HepG2 (cell line): ENCODE measurements at regions not wholly inside any gene's neighbourhood (a gene's known extent, or its start where the extent isn't known, plus 50 kb on each side); places are given as distances from the start of the nearest gene placed in this dataset.

ENCODE experiments used
- KAT2B ChIP-seq: fragments of 150-350 bp; IDR thresholded peaks from 2 replicates; pipeline ENCODE4 v1.6.1; 2014; ENCODE audit warnings: low read depth, low read length, borderline replicate concordance
- RFXAP ChIP-seq: sonication (generic); formaldehyde crosslinking; IDR thresholded peaks from 2 replicates; pipeline ENCODE4 v1.4.0; 2020; ENCODE audit warnings: missing genetic modification reagents, borderline replicate concordance
- ZC3H4 ChIP-seq: sonication (generic); formaldehyde crosslinking; IDR thresholded peaks from 2 replicates; pipeline ENCODE4 v1.4.0; 2020; ENCODE audit warnings: missing genetic modification reagents, borderline replicate concordance
- TF ChIP-seq, protein P1 (sequence below): sonication (generic); formaldehyde crosslinking; IDR thresholded peaks from 2 replicates; pipeline ENCODE4 v1.4.0; 2020; ENCODE audit warnings: mild to moderate bottlenecking, missing genetic modification reagents, borderline replicate concordance
- TF ChIP-seq, protein P2 (sequence below): sonication (generic); formaldehyde crosslinking; IDR thresholded peaks from 2 replicates; pipeline ENCODE4 v1.5.1; 2020; ENCODE audit warnings: missing genetic modification reagents, mild to moderate bottlenecking, borderline replicate concordance
- TF ChIP-seq, protein P3 (sequence below): sonication (generic); formaldehyde crosslinking; IDR thresholded peaks from 2 replicates; pipeline ENCODE4 v1.5.1; 2020; ENCODE audit warnings: mild to moderate bottlenecking, missing genetic modification reagents

DNA sequence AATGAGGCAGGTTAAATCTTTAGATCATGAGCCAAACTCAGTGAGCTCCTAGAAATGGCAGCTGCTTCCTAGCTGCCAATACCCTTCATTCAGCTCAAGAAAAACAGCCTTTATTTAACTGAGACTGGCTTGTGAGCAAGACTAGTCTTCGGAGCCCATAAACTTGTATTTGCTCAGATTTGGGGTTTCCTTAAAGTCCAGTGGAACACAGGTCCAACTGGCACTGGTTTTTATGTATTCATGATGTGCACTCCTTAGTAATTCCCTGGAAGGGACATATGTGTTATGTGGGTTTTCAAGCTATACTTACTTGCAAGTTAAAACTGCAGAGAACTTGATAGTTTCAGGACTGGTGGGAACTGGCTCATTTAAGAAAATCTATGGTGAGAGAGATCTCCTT, 380.1 kb upstream of the TMEM132C start (continued):
- TF ChIP-seq, protein P1, sequence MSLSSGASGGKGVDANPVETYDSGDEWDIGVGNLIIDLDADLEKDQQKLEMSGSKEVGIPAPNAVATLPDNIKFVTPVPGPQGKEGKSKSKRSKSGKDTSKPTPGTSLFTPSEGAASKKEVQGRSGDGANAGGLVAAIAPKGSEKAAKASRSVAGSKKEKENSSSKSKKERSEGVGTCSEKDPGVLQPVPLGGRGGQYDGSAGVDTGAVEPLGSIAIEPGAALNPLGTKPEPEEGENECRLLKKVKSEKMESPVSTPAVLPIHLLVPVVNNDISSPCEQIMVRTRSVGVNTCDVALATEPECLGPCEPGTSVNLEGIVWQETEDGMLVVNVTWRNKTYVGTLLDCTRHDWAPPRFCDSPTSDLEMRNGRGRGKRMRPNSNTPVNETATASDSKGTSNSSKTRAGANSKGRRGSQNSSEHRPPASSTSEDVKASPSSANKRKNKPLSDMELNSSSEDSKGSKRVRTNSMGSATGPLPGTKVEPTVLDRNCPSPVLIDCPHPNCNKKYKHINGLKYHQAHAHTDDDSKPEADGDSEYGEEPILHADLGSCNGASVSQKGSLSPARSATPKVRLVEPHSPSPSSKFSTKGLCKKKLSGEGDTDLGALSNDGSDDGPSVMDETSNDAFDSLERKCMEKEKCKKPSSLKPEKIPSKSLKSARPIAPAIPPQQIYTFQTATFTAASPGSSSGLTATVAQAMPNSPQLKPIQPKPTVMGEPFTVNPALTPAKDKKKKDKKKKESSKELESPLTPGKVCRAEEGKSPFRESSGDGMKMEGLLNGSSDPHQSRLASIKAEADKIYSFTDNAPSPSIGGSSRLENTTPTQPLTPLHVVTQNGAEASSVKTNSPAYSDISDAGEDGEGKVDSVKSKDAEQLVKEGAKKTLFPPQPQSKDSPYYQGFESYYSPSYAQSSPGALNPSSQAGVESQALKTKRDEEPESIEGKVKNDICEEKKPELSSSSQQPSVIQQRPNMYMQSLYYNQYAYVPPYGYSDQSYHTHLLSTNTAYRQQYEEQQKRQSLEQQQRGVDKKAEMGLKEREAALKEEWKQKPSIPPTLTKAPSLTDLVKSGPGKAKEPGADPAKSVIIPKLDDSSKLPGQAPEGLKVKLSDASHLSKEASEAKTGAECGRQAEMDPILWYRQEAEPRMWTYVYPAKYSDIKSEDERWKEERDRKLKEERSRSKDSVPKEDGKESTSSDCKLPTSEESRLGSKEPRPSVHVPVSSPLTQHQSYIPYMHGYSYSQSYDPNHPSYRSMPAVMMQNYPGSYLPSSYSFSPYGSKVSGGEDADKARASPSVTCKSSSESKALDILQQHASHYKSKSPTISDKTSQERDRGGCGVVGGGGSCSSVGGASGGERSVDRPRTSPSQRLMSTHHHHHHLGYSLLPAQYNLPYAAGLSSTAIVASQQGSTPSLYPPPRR (CRISPR knock-in tag): no peak
- TF ChIP-seq, protein P2, sequence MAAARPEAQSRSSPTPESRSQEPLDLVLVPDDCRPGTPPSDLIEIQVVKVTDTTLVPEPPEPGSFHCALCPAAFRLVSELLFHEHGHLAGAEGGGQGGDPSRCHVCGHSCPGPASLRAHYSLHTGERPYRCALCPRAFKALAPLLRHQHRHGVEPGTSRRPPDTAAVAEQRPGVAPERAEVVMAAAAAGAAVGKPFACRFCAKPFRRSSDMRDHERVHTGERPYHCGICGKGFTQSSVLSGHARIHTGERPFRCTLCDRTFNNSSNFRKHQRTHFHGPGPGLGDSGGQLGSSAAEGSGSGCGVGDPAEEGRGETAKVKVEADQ (CRISPR knock-in tag): no peak
- TF ChIP-seq KAT2B: no peak
- TF ChIP-seq ZC3H4 (CRISPR knock-in tag): no peak
- TF ChIP-seq, protein P3, sequence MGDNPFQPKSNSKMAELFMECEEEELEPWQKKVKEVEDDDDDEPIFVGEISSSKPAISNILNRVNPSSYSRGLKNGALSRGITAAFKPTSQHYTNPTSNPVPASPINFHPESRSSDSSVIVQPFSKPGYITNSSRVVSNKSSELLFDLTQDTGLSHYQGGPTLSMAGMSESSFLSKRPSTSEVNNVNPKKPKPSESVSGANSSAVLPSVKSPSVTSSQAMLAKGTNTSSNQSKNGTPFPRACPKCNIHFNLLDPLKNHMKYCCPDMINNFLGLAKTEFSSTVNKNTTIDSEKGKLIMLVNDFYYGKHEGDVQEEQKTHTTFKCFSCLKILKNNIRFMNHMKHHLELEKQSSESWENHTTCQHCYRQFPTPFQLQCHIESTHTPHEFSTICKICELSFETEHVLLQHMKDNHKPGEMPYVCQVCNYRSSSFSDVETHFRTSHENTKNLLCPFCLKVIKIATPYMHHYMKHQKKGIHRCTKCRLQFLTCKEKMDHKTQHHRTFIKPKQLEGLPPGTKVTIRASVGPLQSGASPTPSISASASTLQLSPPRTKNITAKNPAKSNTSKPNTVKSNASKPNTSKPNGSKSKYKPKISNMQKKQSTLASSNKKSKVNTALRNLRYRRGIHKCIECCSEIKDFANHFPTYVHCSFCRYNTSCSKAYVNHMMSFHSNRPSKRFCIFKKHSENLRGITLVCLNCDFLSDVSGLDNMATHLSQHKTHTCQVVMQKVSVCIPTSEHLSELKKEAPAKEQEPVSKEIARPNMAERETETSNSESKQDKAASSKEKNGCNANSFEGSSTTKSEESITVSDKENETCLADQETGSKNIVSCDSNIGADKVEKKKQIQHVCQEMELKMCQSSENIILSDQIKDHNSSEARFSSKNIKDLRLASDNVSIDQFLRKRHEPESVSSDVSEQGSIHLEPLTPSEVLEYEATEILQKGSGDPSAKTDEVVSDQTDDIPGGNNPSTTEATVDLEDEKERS: no peak
- TF ChIP-seq RFXAP (CRISPR knock-in tag): no peak
